HEK293 (cell line): ENCODE measurements at regions not wholly inside any gene's neighbourhood (a gene's known extent, or its start where the extent isn't known, plus 50 kb on each side); places are given as distances from the start of the nearest gene placed in this dataset.

ENCODE experiments used
- CTCF ChIA-PET: fragments of 350-600 bp; formaldehyde crosslinking; extraction: SDS; loops from one replicate; lab custom pipeline; 2021; ENCODE audit warnings: antibody characterized with exemption; lab: Yijun Ruan, JAX
- POLR2A ChIA-PET: fragments of 300-600 bp; formaldehyde crosslinking; extraction: SDS; loops from one replicate; lab custom pipeline; 2020; ENCODE audit warnings: antibody characterized with exemption, inconsistent platforms; lab: Yijun Ruan, JAX
- H3K27ac ChIP-seq: fragments of 200-500 bp; sonication (Bioruptor generic); 2 replicates; pipeline ENCODE4 v1.5.1; 2014; ENCODE audit warnings: low read depth, low read length, control low read depth, inconsistent platforms; ENCODE audit errors: extremely low read depth
- H3K36me3 ChIP-seq, 2 experiments: fragments of 200-500 bp in 1 of 2; sonication (Bioruptor generic) in 1 of 2; 1 replicate in 1 of 2; 2 replicates in 1 of 2; pipeline ENCODE4 v1.5.1; 2014 to 2017; ENCODE audit warnings: inconsistent platforms in 2 of 2, low read length in 2 of 2; ENCODE audit not compliant: control insufficient read depth in 2 of 2, insufficient read depth in 1 of 2
- H3K4me1 ChIP-seq: fragments of 200-500 bp; sonication (Bioruptor generic); 2 replicates; pipeline ENCODE4 v1.5.1; 2014; ENCODE audit warnings: mild to moderate bottlenecking, low read length, inconsistent platforms; ENCODE audit not compliant: control insufficient read depth, insufficient read depth
- H3K4me3 ChIP-seq: 2 replicates; pipeline ENCODE4 v1.5.1; 2011; ENCODE audit warnings: low read depth, mild to moderate bottlenecking, control low read depth, low read length, moderate library complexity
- H3K9me3 ChIP-seq: fragments of 200-500 bp; sonication (Bioruptor generic); 2 replicates; pipeline ENCODE4 v1.5.1; 2014; ENCODE audit warnings: low read depth, low read length, inconsistent platforms; ENCODE audit not compliant: control insufficient read depth, insufficient read depth
- FEZF1 ChIP-seq: fragments of 450-650 bp; formaldehyde crosslinking; IDR thresholded peaks from 2 replicates; pipeline ENCODE4 v1.5.1; 2016; ENCODE audit warnings: missing biosample characterization, missing genetic modification characterization
- GFI1B ChIP-seq: fragments of 450-650 bp; formaldehyde crosslinking; IDR thresholded peaks from 2 replicates; pipeline ENCODE4 v1.5.1; 2016; ENCODE audit warnings: missing biosample characterization, missing genetic modification characterization
- OSR2 ChIP-seq: fragments of 450-650 bp; formaldehyde crosslinking; IDR thresholded peaks from 2 replicates; pipeline ENCODE4 v1.5.1; 2016; ENCODE audit warnings: missing biosample characterization, missing genetic modification characterization
- PRDM1 ChIP-seq: fragments of 450-650 bp; formaldehyde crosslinking; IDR thresholded peaks from 2 replicates; pipeline ENCODE4; 2016; ENCODE audit warnings: missing biosample characterization, missing genetic modification characterization
- SP2 ChIP-seq: fragments of 450-650 bp; formaldehyde crosslinking; IDR thresholded peaks from 2 replicates; pipeline ENCODE4 v1.5.1; 2016; ENCODE audit warnings: missing biosample characterization, missing genetic modification characterization
- TRIM28 ChIP-seq: IDR thresholded peaks from 2 replicates; pipeline ENCODE4 v1.6.1; 2011; ENCODE audit warnings: low read length, control low read depth, borderline replicate concordance
- YY2 ChIP-seq: fragments of 450-650 bp; formaldehyde crosslinking; IDR thresholded peaks from 2 replicates; pipeline ENCODE4 v1.5.1; 2016; ENCODE audit warnings: missing biosample characterization, missing genetic modification characterization
- ZBTB6 ChIP-seq: fragments of 450-650 bp; formaldehyde crosslinking; IDR thresholded peaks from 2 replicates; pipeline ENCODE4 v1.5.1; 2017; ENCODE audit warnings: missing biosample characterization, missing genetic modification characterization
- ZNF202 ChIP-seq: fragments of 450-650 bp; formaldehyde crosslinking; IDR thresholded peaks from 2 replicates; pipeline ENCODE4 v1.5.1; 2016; ENCODE audit warnings: missing biosample characterization, missing genetic modification characterization, borderline replicate concordance
- ZNF341 ChIP-seq: fragments of 450-650 bp; formaldehyde crosslinking; IDR thresholded peaks from 2 replicates; pipeline ENCODE4; 2016; ENCODE audit warnings: low read depth, missing biosample characterization, missing genetic modification characterization
- ZNF350 ChIP-seq: fragments of 450-650 bp; formaldehyde crosslinking; IDR thresholded peaks from 2 replicates; pipeline ENCODE4 v1.5.0; 2017; ENCODE audit warnings: missing biosample characterization, mild to moderate bottlenecking, missing genetic modification characterization
- ZNF639 ChIP-seq: fragments of 450-650 bp; formaldehyde crosslinking; IDR thresholded peaks from 2 replicates; pipeline ENCODE4 v1.5.1; 2016; ENCODE audit warnings: missing biosample characterization, missing genetic modification characterization
- ZNF658 ChIP-seq: fragments of 450-650 bp; formaldehyde crosslinking; IDR thresholded peaks from 2 replicates; pipeline ENCODE4; 2016; ENCODE audit warnings: missing biosample characterization, missing genetic modification characterization
- ZNF660 ChIP-seq: fragments of 450-650 bp; IDR thresholded peaks from 2 replicates; pipeline ENCODE4 v1.5.1; 2018; ENCODE audit warnings: missing biosample characterization, mild to moderate bottlenecking, missing genetic modification characterization

- no peaks in the 10 kb centered on the region for H3K36me3 ChIP-seq
- CTCF ChIA-PET: no interaction called here
Observed at GRCh38 chr17:70357190-70357589, 187.9 kb downstream of the KCNJ2 start.

GRCh38 chr17:70365091-70365583 lies 195.8 kb downstream of the KCNJ2 start:
- Histone ChIP-seq H3K27ac (no peak overlapping the region), H3K4me3 (no peak overlapping the region), H3K4me1 (no peaks in the 10 kb centered on the region), H3K9me3 (no peaks in the 10 kb centered on the region), H3K36me3 (no peaks in the 10 kb centered on the region)
- TF ChIP-seq GFI1B (tag by site-specific recombination): peak; percentile 59; the same call in 1 of the 2 replicates
- TF ChIP-seq ZNF660 (tag by site-specific recombination): no peak
- TF ChIP-seq PRDM1 (tag by site-specific recombination): peak; percentile 30; the same call in 1 of the 2 replicates
- CTCF ChIA-PET: interaction anchor here (0.6 kb wide), 1 partner anchor 205 kb away, joined by 3 read pairs; no protein-coding TSS in a partner anchor
- POLR2A ChIA-PET: no interaction called here

More at GRCh38 chr17:70357190-70357589, 187.9 kb downstream of the KCNJ2 start:
- POLR2A ChIA-PET: no interaction called here
- no peak for TF ChIP-seq ZNF350
- peak; percentile 46; the same call in 1 of the 2 replicates for TF ChIP-seq FEZF1 (tag by site-specific recombination)
- TF ChIP-seq, all 188 proteins: peak for 1
- Histone ChIP-seq H3K4me3 (no peak overlapping the region), H3K4me1 (no peaks in the 10 kb centered on the region), H3K27ac (no peak overlapping the region), H3K9me3 (no peaks in the 10 kb centered on the region)

GRCh38 chr17:70366386-70366785 lies 197.1 kb downstream of the KCNJ2 start:
- no peak for TF ChIP-seq ZNF658 (tag by site-specific recombination)
- TF ChIP-seq OSR2 (tag by site-specific recombination): no peak
- TF ChIP-seq ZNF202: no peak
- TF ChIP-seq ZNF639 (tag by site-specific recombination): no peak
- TF ChIP-seq SP2 (tag by site-specific recombination): no peak
- no peak for TF ChIP-seq YY2 (tag by site-specific recombination)
- ChIA-PET POLR2A (no interaction called here), CTCF (no interaction called here)
- H3K9me3 ChIP-seq: no peaks in the 10 kb centered on the region
- no peaks in the 10 kb centered on the region for H3K4me1 ChIP-seq
- H3K36me3 ChIP-seq: no peaks in the 10 kb centered on the region
- H3K27ac ChIP-seq: no peak overlapping the region
- no peak overlapping the region for H3K4me3 ChIP-seq

GRCh38 chr17:70368011-70368410 lies 198.7 kb downstream of the KCNJ2 start:
- Histone ChIP-seq H3K27ac (no peak overlapping the region), H3K4me1 (no peaks in the 10 kb centered on the region)

GRCh38 chr17:70369391-70369790 lies 200.1 kb downstream of the KCNJ2 start:
- POLR2A ChIA-PET: no interaction called here

More at GRCh38 chr17:70368011-70368410, 198.7 kb downstream of the KCNJ2 start:
- no peak for TF ChIP-seq ZBTB6 (tag by site-specific recombination)
- TF ChIP-seq, all 188 proteins: peak for 0
- POLR2A ChIA-PET: no interaction called here
- CTCF ChIA-PET: no interaction called here
- Histone ChIP-seq H3K9me3 (no peaks in the 10 kb centered on the region), H3K36me3 (no peaks in the 10 kb centered on the region), H3K4me3 (no peak overlapping the region)

More at GRCh38 chr17:70369391-70369790, 200.1 kb downstream of the KCNJ2 start:
- Histone ChIP-seq H3K36me3 (no peaks in the 10 kb centered on the region), H3K4me3 (no peak overlapping the region), H3K9me3 (no peaks in the 10 kb centered on the region), H3K4me1 (no peaks in the 10 kb centered on the region), H3K27ac (no peak overlapping the region)
- CTCF ChIA-PET: no interaction called here
- TF ChIP-seq TRIM28: no peak
- TF ChIP-seq ZNF341 (tag by site-specific recombination): no peak
